ENCODE measurements at regions not wholly inside any gene's neighbourhood (a gene's known extent, or its start where the extent isn't known, plus 50 kb on each side); places are given as distances from the start of the nearest gene placed in this dataset.

GRCh38 chr10:105370692-105371091 is 729.6 kb downstream of the SORCS3 start:
- TF ChIP-seq POLR2A (IDR thresholded peaks at IDR 0.05) (no peak), CTCF (IDR thresholded peaks at IDR 0.05) (no peak)
- H3K36me3 ChIP-seq (replicated peaks in 1 of 2): no peaks in the 10 kb centered on the region
- WGBS, 4 donors: 76 to 87% (median 85%) methylated on average over 5 of the region's 5 CpGs
- no peak for DNase-seq
- H3K4me3 ChIP-seq: no peak overlapping the region
- intact Hi-C loops (cut with DNase I): no loop called here
- H3K9me3 ChIP-seq (replicated peaks in 1 of 3): no peaks in the 10 kb centered on the region
- H3K27ac ChIP-seq: no peak overlapping the region
- no peaks in the 10 kb centered on the region for H3K4me1 ChIP-seq (replicated peaks in 1 of 2)
- no peaks in the 10 kb centered on the region for H3K27me3 ChIP-seq

DNA sequence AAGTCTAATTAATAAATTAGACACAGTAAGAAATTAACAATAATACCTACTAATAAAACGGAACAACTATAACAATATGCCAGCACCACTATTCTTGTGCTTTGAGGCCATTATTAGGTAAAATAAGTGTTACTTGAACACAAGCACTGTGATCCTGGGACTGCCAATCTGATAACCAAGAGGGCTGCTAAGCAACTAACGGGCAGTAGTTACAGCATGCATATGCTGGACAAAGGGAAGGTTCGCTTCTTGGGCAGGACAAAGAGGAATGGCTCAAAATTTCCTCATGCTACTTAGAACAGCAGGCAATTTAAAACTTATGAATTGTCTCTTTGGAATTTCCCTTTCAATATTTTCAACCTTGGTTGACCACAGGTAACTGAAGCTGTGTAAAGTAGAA is 718.6 kb downstream of the SORCS3 start:
- intact Hi-C loops (cut with DNase I): no loop called here

GRCh38 chr10:105358911-105359310 is 717.8 kb downstream of the SORCS3 start:
- DNase-seq: no peak
- Histone ChIP-seq H3K4me3 (no peak overlapping the region), H3K27me3 (no peaks in the 10 kb centered on the region), H3K36me3 (replicated peaks in 1 of 2) (no peaks in the 10 kb centered on the region), H3K4me1 (replicated peaks in 1 of 2) (no peaks in the 10 kb centered on the region), H3K27ac (no peak overlapping the region), H3K9me3 (replicated peaks in 1 of 3) (no peaks in the 10 kb centered on the region)
- TF ChIP-seq POLR2A (IDR thresholded peaks at IDR 0.05) (no peak), CTCF (IDR thresholded peaks at IDR 0.05) (no peak)
- 74 to 78% (median 77%) methylated on average over 2 of the region's 2 CpGs for WGBS, 4 donors
- intact Hi-C loops (cut with DNase I): no loop called here

More for the DNA sequence above, 718.6 kb downstream of the SORCS3 start:
- Histone ChIP-seq H3K9me3 (replicated peaks in 1 of 3) (no peaks in the 10 kb centered on the region), H3K27me3 (no peaks in the 10 kb centered on the region), H3K4me3 (no peak overlapping the region), H3K4me1 (replicated peaks in 1 of 2) (no peaks in the 10 kb centered on the region), H3K36me3 (replicated peaks in 1 of 2) (no peaks in the 10 kb centered on the region), H3K27ac (no peak overlapping the region)
- WGBS, 4 donors: 64 to 68% (median 66%) methylated on average over 3 of the region's 3 CpGs
- DNase-seq: no peak
- TF ChIP-seq POLR2A (IDR thresholded peaks at IDR 0.05) (no peak), CTCF (IDR thresholded peaks at IDR 0.05) (no peak)

GRCh38 chr10:105356626-105357025 is 715.5 kb downstream of the SORCS3 start:
- intact Hi-C loops (cut with DNase I): no loop called here
- Histone ChIP-seq H3K27ac (no peak overlapping the region), H3K4me3 (no peak overlapping the region), H3K27me3 (no peaks in the 10 kb centered on the region), H3K36me3 (replicated peaks in 1 of 2) (no peaks in the 10 kb centered on the region), H3K9me3 (replicated peaks in 1 of 3) (no peaks in the 10 kb centered on the region), H3K4me1 (replicated peaks in 1 of 2) (no peaks in the 10 kb centered on the region)
- TF ChIP-seq CTCF (IDR thresholded peaks at IDR 0.05): no peak
- no peak for TF ChIP-seq POLR2A (IDR thresholded peaks at IDR 0.05)
- WGBS, 4 donors: 39 to 62% (median 53%) methylated on average over 2 of the region's 2 CpGs
- no peak for DNase-seq

Data from adrenal gland (tissue), 9 donors.